Adrenal gland (tissue), 5 donors: ENCODE measurements at regions not wholly inside any gene's neighbourhood (a gene's known extent, or its start where the extent isn't known, plus 50 kb on each side); places are given as distances from the start of the nearest gene placed in this dataset.

ENCODE experiments used
- POLR2A ChIP-seq, 2 donors: fragments of 450-650 bp; IDR thresholded peaks; one replicate each; pipeline ENCODE4 v1.6.1; 2017; ENCODE audit warnings: antibody characterized with exemption in 2 of 2, mild to moderate bottlenecking in 2 of 2, moderate library complexity in 1 of 2
- TF ChIP-seq, protein P1 (sequence below), 6 experiments: fragments of 450-650 bp in 4 of 6; fragments of 200-600 bp in 2 of 6; sonication (generic) in 1 of 6; IDR thresholded peaks; 1 replicate in 5 of 6; 2 replicates in 1 of 6; pipeline versions ENCODE4 v1.5.1 to v1.8.0; 2016 to 2021; ENCODE audit warnings: antibody characterized with exemption in 6 of 6, mild to moderate bottlenecking in 2 of 6, moderate library complexity in 1 of 6
- donor health status: DM: no; HTN: no; CAD: no.

- TF ChIP-seq, protein P1, sequence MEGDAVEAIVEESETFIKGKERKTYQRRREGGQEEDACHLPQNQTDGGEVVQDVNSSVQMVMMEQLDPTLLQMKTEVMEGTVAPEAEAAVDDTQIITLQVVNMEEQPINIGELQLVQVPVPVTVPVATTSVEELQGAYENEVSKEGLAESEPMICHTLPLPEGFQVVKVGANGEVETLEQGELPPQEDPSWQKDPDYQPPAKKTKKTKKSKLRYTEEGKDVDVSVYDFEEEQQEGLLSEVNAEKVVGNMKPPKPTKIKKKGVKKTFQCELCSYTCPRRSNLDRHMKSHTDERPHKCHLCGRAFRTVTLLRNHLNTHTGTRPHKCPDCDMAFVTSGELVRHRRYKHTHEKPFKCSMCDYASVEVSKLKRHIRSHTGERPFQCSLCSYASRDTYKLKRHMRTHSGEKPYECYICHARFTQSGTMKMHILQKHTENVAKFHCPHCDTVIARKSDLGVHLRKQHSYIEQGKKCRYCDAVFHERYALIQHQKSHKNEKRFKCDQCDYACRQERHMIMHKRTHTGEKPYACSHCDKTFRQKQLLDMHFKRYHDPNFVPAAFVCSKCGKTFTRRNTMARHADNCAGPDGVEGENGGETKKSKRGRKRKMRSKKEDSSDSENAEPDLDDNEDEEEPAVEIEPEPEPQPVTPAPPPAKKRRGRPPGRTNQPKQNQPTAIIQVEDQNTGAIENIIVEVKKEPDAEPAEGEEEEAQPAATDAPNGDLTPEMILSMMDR (IDR thresholded peaks at IDR 0.05): no peak
- no peak for TF ChIP-seq POLR2A (IDR thresholded peaks at IDR 0.05)
Observed at GRCh38 chr7:17411922-17412321, 113.5 kb downstream of the AHR start.
